NCI-H2171 (cell line): ENCODE measurements at regions not wholly inside any gene's neighbourhood (a gene's known extent, or its start where the extent isn't known, plus 50 kb on each side); places are given as distances from the start of the nearest gene placed in this dataset.
"Not testable (repeated sequence)": the region's sequence is repeated elsewhere in the genome, so short reads cannot be mapped to it uniquely, and the experiment has no call there.

Source experiments
- DNase-seq: peaks from one replicate; lab custom pipeline; 2025; lab: John Stamatoyannopoulos, UW

GRCh38 chr5:112472614-112473013, 53.5 kb upstream of the EPB41L4A start:
- DNase-seq = no peak

GRCh38 chr5:112473989-112474388, 54.9 kb upstream of the EPB41L4A start:
- DNase-seq = no peak

- no peak for DNase-seq
These were observed 56.8 kb upstream of the EPB41L4A start for GRCh38 chr5:112475747-112476365.

- no peak for DNase-seq
These were observed 60.3 kb upstream of the EPB41L4A start for GRCh38 chr5:112479418-112479817.

- DNase-seq = no peak
These were observed 61.4 kb upstream of the EPB41L4A start for GRCh38 chr5:112480501-112480900.

GRCh38 chr5:112483704-112484103, 64.6 kb upstream of the EPB41L4A start:
- no peak for DNase-seq

- DNase-seq = no peak
These were observed 66.9 kb upstream of the EPB41L4A start for GRCh38 chr5:112485934-112486355.

- DNase-seq = no peak
These were observed 72.2 kb upstream of the EPB41L4A start for GRCh38 chr5:112491257-112491656.

GRCh38 chr5:112492291-112492690, 73.2 kb upstream of the EPB41L4A start:
- peak; percentile 18 for DNase-seq

- DNase-seq = not testable (repeated sequence)
These were observed 84.8 kb upstream of the EPB41L4A start for GRCh38 chr5:112503749-112504501.

- DNase-seq = not testable (repeated sequence)
These were observed 90.0 kb upstream of the EPB41L4A start for GRCh38 chr5:112509097-112509496.

GRCh38 chr5:112511920-112512319, 92.8 kb upstream of the EPB41L4A start:
- no peak for DNase-seq

GRCh38 chr5:112512901-112513300, 93.8 kb upstream of the EPB41L4A start:
- DNase-seq = no peak

- DNase-seq = no peak
These were observed 95.0 kb upstream of the EPB41L4A start for GRCh38 chr5:112514111-112514510.

- DNase-seq = not testable (repeated sequence)
These were observed 101.4 kb upstream of the EPB41L4A start for GRCh38 chr5:112520474-112520873.

GRCh38 chr5:112522891-112523673, 104.0 kb upstream of the EPB41L4A start:
- DNase-seq = not testable (repeated sequence)

GRCh38 chr5:112523674-112524263, 104.7 kb upstream of the EPB41L4A start:
- not testable (repeated sequence) for DNase-seq

GRCh38 chr5:112525217-112525616, 106.1 kb upstream of the EPB41L4A start:
- no peak for DNase-seq

GRCh38 chr5:112528928-112529327, 109.9 kb upstream of the EPB41L4A start:
- DNase-seq = no peak

GRCh38 chr5:112529525-112529924, 110.4 kb upstream of the EPB41L4A start:
- DNase-seq = no peak

GRCh38 chr5:112532654-112533360, 113.7 kb upstream of the EPB41L4A start:
- DNase-seq = no peak

GRCh38 chr5:112533362-112533761, 114.3 kb upstream of the EPB41L4A start:
- DNase-seq = no peak
